Trophoblast cell (in vitro differentiated cells and primary cell): ENCODE measurements at regions not wholly inside any gene's neighbourhood (a gene's known extent, or its start where the extent isn't known, plus 50 kb on each side); places are given as distances from the start of the nearest gene placed in this dataset.

Experiments
- DNase-seq, 2 donors: peaks; one replicate each; pipeline ENCODE4 v3.0.0-alpha.2; 2016
- H2AFZ ChIP-seq: 2 replicates; pipeline ENCODE4 v1.6.1; 2013; ENCODE audit warnings: low read length, moderate library complexity, mild to moderate bottlenecking; ENCODE audit not compliant: insufficient read depth, poor library complexity
- H2AK5ac ChIP-seq: 2 replicates; pipeline ENCODE4 v1.6.1; 2013; ENCODE audit warnings: mild to moderate bottlenecking, low read length
- H2BK120ac ChIP-seq: 2 replicates; pipeline ENCODE4 v1.6.1; 2013; ENCODE audit warnings: low read length, mild to moderate bottlenecking, moderate library complexity; ENCODE audit not compliant: insufficient read depth, poor library complexity
- H2BK12ac ChIP-seq: 2 replicates; pipeline ENCODE4 v1.6.1; 2013; ENCODE audit warnings: mild to moderate bottlenecking, low read length, moderate library complexity
- H2BK5ac ChIP-seq: 2 replicates; pipeline ENCODE4 v1.6.1; 2013; ENCODE audit warnings: low read length, low read depth, moderate library complexity, mild to moderate bottlenecking; ENCODE audit not compliant: poor library complexity
- H3K14ac ChIP-seq: 2 replicates; pipeline ENCODE4 v1.6.1; 2013; ENCODE audit warnings: mild to moderate bottlenecking, low read length
- H3K18ac ChIP-seq: 2 replicates; pipeline ENCODE4 v1.6.1; 2013; ENCODE audit warnings: mild to moderate bottlenecking, low read length
- H3K23ac ChIP-seq: 2 replicates; pipeline ENCODE4 v1.6.1; 2013; ENCODE audit warnings: low read length
- H3K27ac ChIP-seq: 2 replicates; pipeline ENCODE4 v1.5.1; 2013; ENCODE audit warnings: low read depth, mild to moderate bottlenecking, inconsistent platforms, low read length, moderate library complexity
- H3K27me3 ChIP-seq: 2 replicates; pipeline ENCODE4 v1.6.1; 2013; ENCODE audit warnings: inconsistent platforms, mild to moderate bottlenecking, low read length, moderate library complexity; ENCODE audit not compliant: insufficient read depth
- H3K36me3 ChIP-seq, 2 experiments: 1 replicate in 1 of 2; 2 replicates in 1 of 2; pipeline ENCODE4 v1.6.1; 2013; ENCODE audit warnings: low read length in 2 of 2, mild to moderate bottlenecking in 2 of 2, moderate library complexity in 1 of 2; ENCODE audit not compliant: insufficient read depth in 2 of 2, control insufficient read depth in 1 of 2
- H3K4ac ChIP-seq: 2 replicates; pipeline ENCODE4 v1.6.1; 2013; ENCODE audit warnings: low read depth, mild to moderate bottlenecking, low read length, moderate library complexity
- H3K4me1 ChIP-seq, 2 experiments: 1 replicate in 1 of 2; 2 replicates in 1 of 2; pipeline ENCODE4 v1.6.1; 2013; ENCODE audit warnings: low read length in 2 of 2, mild to moderate bottlenecking in 2 of 2, moderate library complexity in 1 of 2; ENCODE audit not compliant: insufficient read depth in 2 of 2, control insufficient read depth in 1 of 2
- H3K4me2 ChIP-seq: 2 replicates; pipeline ENCODE4 v1.6.1; 2013; ENCODE audit warnings: inconsistent platforms, mild to moderate bottlenecking, low read length, moderate library complexity
- H3K4me3 ChIP-seq: 2 replicates; pipeline ENCODE4 v1.5.1; 2013; ENCODE audit warnings: mild to moderate bottlenecking, low read depth, low read length, inconsistent platforms
- H3K79me1 ChIP-seq: one replicate; pipeline ENCODE4 v1.6.1; 2013; ENCODE audit warnings: low read length
- H3K79me2 ChIP-seq: 2 replicates; pipeline ENCODE4 v1.6.1; 2013; ENCODE audit warnings: low read length, mild to moderate bottlenecking; ENCODE audit not compliant: control insufficient read depth, insufficient read depth, poor library complexity
- H3K9ac ChIP-seq: 2 replicates; pipeline ENCODE4 v1.6.1; 2013; ENCODE audit warnings: mild to moderate bottlenecking, low read length
- H3K9me3 ChIP-seq: 2 replicates; pipeline ENCODE4 v1.6.1; 2013; ENCODE audit warnings: low read depth, mild to moderate bottlenecking, control low read depth, inconsistent platforms, low read length; ENCODE audit not compliant: insufficient read depth
- H4K12ac ChIP-seq: 2 replicates; pipeline ENCODE4 v1.6.1; 2013; ENCODE audit warnings: low read depth, mild to moderate bottlenecking, low read length, moderate library complexity
- H4K8ac ChIP-seq: 2 replicates; pipeline ENCODE4 v1.6.1; 2013; ENCODE audit warnings: low read depth, mild to moderate bottlenecking, low read length, moderate library complexity
- H4K91ac ChIP-seq: one replicate; pipeline ENCODE4 v1.6.1; 2013; ENCODE audit warnings: low read depth, mild to moderate bottlenecking, low read length, moderate library complexity
- WGBS: extraction: QIAGEN DNeasy Blood & Tissue Kit; methylation state at CpG from one replicate; pipeline ENCODE4 v1.1.7; 2013; ENCODE audit warnings: missing lambda C conversion rate; ENCODE audit not compliant: insufficient read length, insufficient coverage; ENCODE audit errors: extremely low coverage; 5-methylcytosine and 5-hydroxymethylcytosine counted together

DNA sequence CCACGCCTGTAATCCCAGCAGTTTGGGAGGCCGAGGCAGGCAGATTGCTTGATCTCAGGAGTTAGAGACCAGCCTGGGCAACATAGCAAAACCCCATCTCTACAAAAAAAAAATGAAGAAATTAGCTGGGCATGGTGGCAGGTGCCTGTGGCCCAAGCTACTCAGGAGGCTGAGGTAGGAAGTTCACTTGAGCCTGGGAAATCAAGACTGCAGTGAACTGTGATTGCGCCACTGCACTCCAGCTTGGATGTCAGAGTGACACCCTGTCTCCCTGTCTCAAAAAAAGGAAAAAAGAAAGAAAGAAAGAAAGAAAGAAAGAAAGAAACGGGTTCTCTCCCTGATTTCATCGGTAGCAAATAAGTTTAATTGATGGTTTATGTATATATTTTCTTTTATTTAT, 64.6 kb upstream of the ESX1 start:
- H4K91ac ChIP-seq, result no peak overlapping the region
- no CpG with 5 or more reads among the region's 5 CpGs for WGBS
- no peak overlapping the region for H4K12ac ChIP-seq
- H3K4me2 ChIP-seq, result no peak overlapping the region
- H2BK120ac ChIP-seq, result no peak overlapping the region
- no peak overlapping the region for H3K9ac ChIP-seq
- no peaks in the 10 kb centered on the region for H3K9me3 ChIP-seq
- no peak overlapping the region for H4K8ac ChIP-seq
- peak in 1 of 2 donors; percentile 29 for DNase-seq
- no peak overlapping the region for H3K27ac ChIP-seq
- H3K14ac ChIP-seq, result no peak overlapping the region
- H3K79me1 ChIP-seq, result no peaks in the 10 kb centered on the region
- no peak overlapping the region for H3K4me3 ChIP-seq
- no peak overlapping the region for H2AK5ac ChIP-seq
- H3K36me3 ChIP-seq, result no peaks in the 10 kb centered on the region
- H3K4ac ChIP-seq, result no peak overlapping the region
- no peaks in the 10 kb centered on the region for H3K79me2 ChIP-seq
- no peaks in the 10 kb centered on the region for H3K27me3 ChIP-seq
- no peak overlapping the region for H3K18ac ChIP-seq
- no peak overlapping the region for H3K23ac ChIP-seq
- H2BK12ac ChIP-seq, result no peak overlapping the region
- no peaks in the 10 kb centered on the region for H3K4me1 ChIP-seq
- H2BK5ac ChIP-seq, result no peak overlapping the region
- no peak overlapping the region for H2AFZ ChIP-seq

DNA sequence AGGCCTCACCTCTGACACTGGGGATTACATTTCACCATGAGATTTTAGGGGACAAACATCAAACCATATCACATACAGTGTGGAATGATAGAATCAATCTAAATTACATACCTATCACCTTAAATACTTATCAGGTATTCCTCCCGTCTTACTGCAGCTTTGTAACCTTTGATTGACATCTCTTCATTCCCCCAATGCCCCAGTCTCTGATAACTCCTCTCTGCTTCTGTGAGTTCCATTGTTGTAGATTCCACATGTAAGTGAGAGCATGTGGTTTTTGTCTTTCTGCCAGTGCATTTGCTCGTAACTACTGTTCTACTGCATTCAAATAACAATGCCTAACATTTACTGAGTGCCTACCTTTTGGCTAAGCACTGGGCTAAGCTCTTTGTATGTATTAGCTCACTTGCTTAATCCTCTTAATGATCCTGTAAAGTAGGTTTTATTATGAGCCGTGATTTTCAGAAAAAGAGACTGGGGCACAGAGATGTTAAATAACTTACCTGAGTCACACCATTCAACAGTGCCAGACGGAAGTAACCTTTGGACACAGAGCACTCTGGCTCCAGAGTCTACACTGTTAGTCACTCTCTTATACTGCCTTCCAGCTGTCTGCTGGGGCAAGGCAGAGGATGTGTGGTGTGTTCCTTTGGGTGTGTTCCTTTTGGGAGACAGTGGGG, 63.7 kb upstream of the ESX1 start:
- Histone ChIP-seq H3K4me2 (no peak overlapping the region), H4K91ac (no peak overlapping the region), H3K79me1 (no peaks in the 10 kb centered on the region), H2AK5ac (no peak overlapping the region), H2BK120ac (no peak overlapping the region), H3K4me3 (no peak overlapping the region), H3K27ac (peak overlapping the region; percentile 6), H3K4me1 (no peaks in the 10 kb centered on the region), H2AFZ (no peak overlapping the region), H4K12ac (no peak overlapping the region), H3K23ac (no peak overlapping the region), H3K36me3 (no peaks in the 10 kb centered on the region), H2BK5ac (no peak overlapping the region), H3K79me2 (no peaks in the 10 kb centered on the region), H3K18ac (no peak overlapping the region), H4K8ac (no peak overlapping the region), H3K14ac (no peak overlapping the region), H3K9me3 (no peaks in the 10 kb centered on the region), H2BK12ac (no peak overlapping the region), H3K27me3 (no peaks in the 10 kb centered on the region), H3K9ac (no peak overlapping the region), H3K4ac (no peak overlapping the region)
- peak; percentile 49 to 60 for DNase-seq
- WGBS, result no CpG with 5 or more reads among the region's 4 CpGs

DNA sequence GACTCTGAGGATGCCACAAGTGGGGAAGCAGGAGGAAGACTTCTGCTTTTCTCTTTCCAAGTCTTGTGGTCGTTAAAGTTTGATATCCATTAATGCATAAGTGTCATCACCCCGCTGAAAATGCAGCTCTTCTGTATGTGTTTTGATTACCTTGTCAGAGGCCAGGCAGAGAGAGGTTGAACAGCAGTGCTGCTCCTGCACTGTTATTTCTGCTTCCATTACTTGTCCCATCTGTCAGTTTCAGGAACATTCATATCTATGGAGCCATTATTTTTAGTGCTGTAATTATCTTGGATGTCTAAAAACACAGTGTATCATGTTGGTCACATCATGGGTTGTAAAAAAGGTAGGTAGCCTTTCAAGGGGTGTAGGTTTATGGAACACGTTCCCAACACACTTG, 62.0 kb upstream of the ESX1 start:
- WGBS, result no CpG with 5 or more reads among the region's 3 CpGs
- H3K4me2 ChIP-seq, result no peak overlapping the region

DNA sequence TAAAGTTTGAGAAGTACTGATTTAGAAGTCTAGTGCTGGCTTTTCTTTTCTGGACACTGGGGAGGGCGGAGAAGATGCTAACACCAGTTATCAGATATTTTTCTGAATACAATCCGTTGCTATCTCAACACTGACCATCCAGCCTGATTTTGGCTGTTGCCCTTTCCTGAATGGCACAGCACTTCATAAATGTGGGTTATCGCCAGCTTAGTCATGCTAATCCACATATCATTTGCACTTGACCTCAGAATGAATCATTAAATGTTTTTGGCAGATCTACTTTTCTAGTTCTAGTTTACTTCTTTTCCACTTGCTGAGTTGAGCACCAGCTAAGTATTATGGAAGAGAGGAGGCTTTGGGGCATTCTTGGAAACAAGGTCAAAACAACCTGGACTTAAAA, 60.8 kb upstream of the ESX1 start:
- Histone ChIP-seq H3K4ac (no peak overlapping the region), H4K12ac (no peak overlapping the region), H3K14ac (no peak overlapping the region), H2AFZ (no peak overlapping the region), H3K9me3 (no peaks in the 10 kb centered on the region), H3K18ac (no peak overlapping the region), H3K36me3 (no peaks in the 10 kb centered on the region), H2BK12ac (no peak overlapping the region), H3K79me1 (no peaks in the 10 kb centered on the region), H3K23ac (no peak overlapping the region), H3K27ac (no peak overlapping the region), H4K91ac (no peak overlapping the region), H2BK5ac (no peak overlapping the region), H3K4me2 (no peak overlapping the region), H4K8ac (no peak overlapping the region), H3K4me3 (no peak overlapping the region), H3K27me3 (no peaks in the 10 kb centered on the region), H2AK5ac (no peak overlapping the region), H3K4me1 (no peaks in the 10 kb centered on the region), H3K9ac (no peak overlapping the region), H3K79me2 (no peaks in the 10 kb centered on the region), H2BK120ac (no peak overlapping the region)
- no peak for DNase-seq
- WGBS, result no CpG with 5 or more reads among the region's 3 CpGs

More for the DNA sequence above, 62.0 kb upstream of the ESX1 start:
- Histone ChIP-seq H3K9ac (no peak overlapping the region), H2BK12ac (no peak overlapping the region), H3K23ac (no peak overlapping the region), H4K8ac (no peak overlapping the region), H4K12ac (no peak overlapping the region), H3K4me1 (no peaks in the 10 kb centered on the region), H3K18ac (no peak overlapping the region), H3K9me3 (no peaks in the 10 kb centered on the region), H3K27ac (no peak overlapping the region), H2AK5ac (no peak overlapping the region), H2BK5ac (no peak overlapping the region), H2BK120ac (no peak overlapping the region), H3K4me3 (no peak overlapping the region), H3K79me2 (no peaks in the 10 kb centered on the region), H3K36me3 (no peaks in the 10 kb centered on the region), H3K14ac (no peak overlapping the region), H2AFZ (no peak overlapping the region), H3K4ac (no peak overlapping the region), H4K91ac (no peak overlapping the region), H3K27me3 (no peaks in the 10 kb centered on the region), H3K79me1 (no peaks in the 10 kb centered on the region)
- DNase-seq, result no peak
